GM10266 (cell line): ENCODE measurements at regions not wholly inside any gene's neighbourhood (a gene's known extent, or its start where the extent isn't known, plus 50 kb on each side); places are given as distances from the start of the nearest gene placed in this dataset.

Experiments
- DNase-seq: peaks from one replicate; pipeline ENCODE4 v3.0.0; 2012; ENCODE audit errors: extremely low spot score
- TF ChIP-seq, protein P1 (sequence below): IDR thresholded peaks from 2 replicates; pipeline ENCODE4 v1.5.1; 2012; ENCODE audit warnings: mild to moderate bottlenecking, low read depth; ENCODE audit not compliant: control insufficient read depth, insufficient read depth; ENCODE audit errors: missing control alignments

DNA sequence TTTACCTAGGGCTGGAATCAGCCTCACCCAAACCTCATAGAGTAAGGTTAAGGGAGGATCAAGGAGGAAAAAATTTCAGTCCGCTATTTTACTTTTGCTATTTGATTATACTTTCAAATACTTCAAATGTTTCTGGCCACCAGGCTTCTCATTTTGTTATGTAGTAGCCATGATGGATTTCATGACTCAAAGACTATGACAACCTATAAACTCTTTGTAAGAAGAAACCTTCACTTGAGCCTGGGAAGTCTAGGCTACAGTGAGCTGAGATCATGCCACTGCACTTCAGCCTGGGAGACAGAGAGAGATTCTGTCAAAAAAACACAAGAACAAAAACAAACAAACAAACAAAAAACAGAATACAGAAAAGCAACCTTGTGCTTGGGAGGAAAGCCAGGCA, 293.6 kb upstream of the TNC start:
- no peak for DNase-seq
- TF ChIP-seq, protein P1, sequence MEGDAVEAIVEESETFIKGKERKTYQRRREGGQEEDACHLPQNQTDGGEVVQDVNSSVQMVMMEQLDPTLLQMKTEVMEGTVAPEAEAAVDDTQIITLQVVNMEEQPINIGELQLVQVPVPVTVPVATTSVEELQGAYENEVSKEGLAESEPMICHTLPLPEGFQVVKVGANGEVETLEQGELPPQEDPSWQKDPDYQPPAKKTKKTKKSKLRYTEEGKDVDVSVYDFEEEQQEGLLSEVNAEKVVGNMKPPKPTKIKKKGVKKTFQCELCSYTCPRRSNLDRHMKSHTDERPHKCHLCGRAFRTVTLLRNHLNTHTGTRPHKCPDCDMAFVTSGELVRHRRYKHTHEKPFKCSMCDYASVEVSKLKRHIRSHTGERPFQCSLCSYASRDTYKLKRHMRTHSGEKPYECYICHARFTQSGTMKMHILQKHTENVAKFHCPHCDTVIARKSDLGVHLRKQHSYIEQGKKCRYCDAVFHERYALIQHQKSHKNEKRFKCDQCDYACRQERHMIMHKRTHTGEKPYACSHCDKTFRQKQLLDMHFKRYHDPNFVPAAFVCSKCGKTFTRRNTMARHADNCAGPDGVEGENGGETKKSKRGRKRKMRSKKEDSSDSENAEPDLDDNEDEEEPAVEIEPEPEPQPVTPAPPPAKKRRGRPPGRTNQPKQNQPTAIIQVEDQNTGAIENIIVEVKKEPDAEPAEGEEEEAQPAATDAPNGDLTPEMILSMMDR = no peak

DNA sequence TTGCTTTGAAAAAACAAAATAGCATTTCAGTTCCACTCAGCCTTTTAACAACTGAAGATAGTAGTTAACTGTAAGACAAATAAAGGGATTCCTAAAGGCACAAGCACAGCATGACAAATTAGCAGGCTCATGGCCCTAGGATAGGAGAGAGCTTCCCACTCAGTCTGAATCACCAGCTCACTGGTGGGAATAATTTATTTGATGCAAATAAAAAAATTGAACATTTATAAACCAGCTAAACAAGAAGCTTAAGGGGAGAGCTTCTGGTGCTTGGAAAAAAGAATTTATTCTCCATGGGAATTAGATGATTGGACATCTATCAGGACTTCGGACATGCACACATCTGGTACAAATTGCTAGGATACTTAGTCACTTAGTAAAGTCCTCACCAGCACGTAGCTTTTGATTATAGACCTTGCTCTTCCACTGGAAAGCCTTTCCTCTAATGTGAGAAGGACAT, 294.1 kb upstream of the TNC start:
- no peak for DNase-seq
- TF ChIP-seq, protein P1 = no peak

DNA sequence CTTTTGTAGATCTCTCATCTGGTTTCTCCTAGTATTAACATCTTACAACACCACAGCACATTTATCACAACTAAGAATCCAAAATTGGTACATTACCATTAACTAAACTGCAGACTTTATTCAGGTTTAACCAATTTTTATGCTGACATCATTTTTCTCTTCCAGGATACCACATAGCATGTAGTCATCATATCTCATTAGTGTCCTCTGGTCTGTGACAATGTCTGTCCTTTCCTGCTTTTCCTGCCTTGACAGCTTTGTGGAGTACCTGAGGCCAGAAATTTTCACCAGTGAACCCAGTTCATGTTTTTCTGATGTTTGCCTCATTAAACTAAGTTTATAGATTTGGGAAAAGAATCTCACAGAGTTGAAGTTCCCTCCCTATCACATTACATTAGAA, 294.7 kb upstream of the TNC start:
- no peak for DNase-seq
- TF ChIP-seq, protein P1 = no peak

DNA sequence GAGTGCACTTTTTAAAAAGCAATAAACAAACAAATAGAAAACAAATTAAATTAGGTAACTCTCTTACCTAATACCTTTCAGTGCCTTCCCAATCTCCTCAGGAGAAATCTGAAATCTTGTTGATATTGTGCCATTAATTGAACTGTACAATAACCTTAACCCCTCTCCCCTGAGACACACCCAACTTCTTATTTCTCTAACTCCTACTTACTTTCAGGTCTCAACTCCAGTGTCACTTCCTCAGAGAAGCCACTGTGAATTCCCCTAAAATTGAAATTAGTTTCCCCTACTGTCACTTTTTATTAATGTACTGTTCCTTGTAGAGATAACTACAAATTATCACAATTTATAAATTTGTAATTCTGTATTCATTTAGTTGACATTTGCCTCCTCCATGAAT, 295.3 kb upstream of the TNC start:
- TF ChIP-seq, protein P1 = no peak
- DNase-seq = peak; percentile 14

DNA sequence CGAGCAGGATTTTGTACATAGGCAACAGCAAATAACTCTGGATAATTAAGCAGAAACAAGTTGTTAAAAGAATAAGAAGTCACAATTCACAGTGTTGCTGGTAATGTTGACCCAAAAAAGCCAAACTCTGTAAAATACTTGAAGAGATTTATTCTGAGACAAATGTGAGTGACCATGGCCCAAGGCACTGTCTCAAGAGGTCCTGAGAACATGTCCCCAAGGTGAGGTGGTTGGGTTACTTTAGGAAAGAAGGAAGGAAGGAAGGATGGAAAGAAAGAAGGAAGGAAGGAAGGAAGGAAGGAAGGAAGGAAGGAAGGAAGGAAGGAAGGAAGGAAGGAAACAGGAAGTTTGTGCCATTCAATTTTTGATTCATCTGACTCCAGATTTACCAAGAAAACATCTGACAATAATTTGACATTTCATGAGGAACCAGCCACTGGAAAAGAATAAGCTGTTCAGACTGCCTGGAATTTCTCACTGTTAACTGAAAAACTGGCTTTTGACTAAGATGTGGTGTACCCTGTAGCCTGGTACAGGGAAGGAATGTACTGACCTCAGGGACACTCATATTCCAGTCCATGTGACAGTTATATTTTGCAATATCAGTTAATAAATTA, 295.9 kb upstream of the TNC start:
- TF ChIP-seq, protein P1 = no peak

DNA sequence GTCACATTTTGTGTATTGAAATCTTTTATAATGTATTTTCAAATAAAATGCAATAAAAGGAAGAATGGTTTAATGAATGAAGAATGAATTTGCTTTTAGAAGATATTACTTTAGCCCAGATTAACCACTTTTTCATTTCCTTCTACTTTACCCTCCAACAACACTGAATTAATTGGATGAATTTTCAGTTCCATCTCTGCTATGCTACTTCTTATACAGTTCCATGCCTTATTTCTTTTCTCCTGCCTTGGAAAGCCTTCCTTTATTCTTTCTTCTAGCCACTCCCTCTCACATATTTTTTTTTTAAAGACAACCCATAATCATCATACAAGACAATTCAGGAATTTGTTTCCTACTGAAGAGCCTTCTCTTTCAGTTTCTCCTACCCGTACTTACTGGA, 296.6 kb upstream of the TNC start:
- TF ChIP-seq, protein P1 = no peak
- no peak for DNase-seq

More for the DNA sequence above, 295.9 kb upstream of the TNC start:
- no peak for DNase-seq

DNA sequence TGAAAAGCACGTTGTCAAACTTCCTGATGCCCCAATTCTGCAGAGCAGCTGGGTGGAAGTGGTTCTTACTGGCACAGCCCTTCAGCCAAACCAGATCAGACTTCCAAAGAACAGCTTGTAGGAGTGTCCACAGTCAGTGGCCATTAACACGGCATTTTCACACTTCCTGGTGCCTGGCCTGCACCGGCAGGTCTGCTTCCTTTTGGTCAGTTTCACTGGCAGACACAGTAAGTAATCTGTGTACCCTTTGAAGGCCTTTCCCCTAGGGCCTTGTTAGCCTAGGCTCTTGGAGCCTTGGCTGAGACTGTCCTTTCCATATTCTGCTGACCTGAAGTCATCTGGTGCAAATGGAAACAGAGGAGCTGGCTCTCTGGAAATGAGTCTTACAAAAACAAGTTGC, 297.5 kb upstream of the TNC start:
- DNase-seq = no peak

More for the DNA sequence above, 297.5 kb upstream of the TNC start:
- TF ChIP-seq, protein P1 = no peak
